ENCODE measurements at regions not wholly inside any gene's neighbourhood (a gene's known extent, or its start where the extent isn't known, plus 50 kb on each side); places are given as distances from the start of the nearest gene placed in this dataset.

GRCh38 chr12:65663648-65664047 lies 160.6 kb upstream of the HMGA2 start:
- TF ChIP-seq POLR2A (IDR thresholded peaks at IDR 0.05) (no peak), CTCF (IDR thresholded peaks at IDR 0.05) (no peak), POLR2AphosphoS5 (IDR thresholded peaks at IDR 0.05) (no peak), EP300 (IDR thresholded peaks at IDR 0.05; ENCODE audit: low read depth) (no peak)

All from transverse colon (tissue), 4 donors.